DMS79 (cell line): ENCODE measurements at regions not wholly inside any gene's neighbourhood (a gene's known extent, or its start where the extent isn't known, plus 50 kb on each side); places are given as distances from the start of the nearest gene placed in this dataset.

ENCODE experiments used
- DNase-seq: peaks from one replicate; lab custom pipeline; 2025; lab: John Stamatoyannopoulos, UW

GRCh38 chr2:133838642-133839365 lies 270.5 kb upstream of the NCKAP5 start:
- DNase-seq: no peak

- no peak for DNase-seq
Measured at GRCh38 chr2:133839677-133840076, 271.4 kb upstream of the NCKAP5 start.

- DNase-seq: no peak
Measured at GRCh38 chr2:133840761-133841160, 272.5 kb upstream of the NCKAP5 start.

GRCh38 chr2:133841900-133842299 lies 273.6 kb upstream of the NCKAP5 start:
- DNase-seq: no peak

GRCh38 chr2:133842446-133842845 lies 274.2 kb upstream of the NCKAP5 start:
- DNase-seq: no peak

GRCh38 chr2:133843091-133843490 lies 274.8 kb upstream of the NCKAP5 start:
- DNase-seq: no peak

GRCh38 chr2:133843551-133843950 lies 275.3 kb upstream of the NCKAP5 start:
- no peak for DNase-seq

GRCh38 chr2:133844214-133844892 lies 276.1 kb upstream of the NCKAP5 start:
- DNase-seq: peak; percentile 7

GRCh38 chr2:133846476-133846875 lies 278.2 kb upstream of the NCKAP5 start:
- DNase-seq: no peak

- DNase-seq: no peak
Measured at GRCh38 chr2:133847591-133847990, 279.3 kb upstream of the NCKAP5 start.

GRCh38 chr2:133848111-133848649 lies 279.9 kb upstream of the NCKAP5 start:
- no peak for DNase-seq

- DNase-seq: no peak
Measured at GRCh38 chr2:133849341-133849740, 281.1 kb upstream of the NCKAP5 start.

GRCh38 chr2:133854603-133855200 lies 286.4 kb upstream of the NCKAP5 start:
- DNase-seq: no peak

GRCh38 chr2:133855526-133855925 lies 287.3 kb upstream of the NCKAP5 start:
- peak; percentile 19 for DNase-seq

GRCh38 chr2:133856678-133857077 lies 288.4 kb upstream of the NCKAP5 start:
- DNase-seq: no peak

GRCh38 chr2:133859578-133859977 lies 291.3 kb upstream of the NCKAP5 start:
- DNase-seq: no peak

- no peak for DNase-seq
Measured at GRCh38 chr2:133862400-133862977, 294.2 kb upstream of the NCKAP5 start.

- no peak for DNase-seq
Measured at GRCh38 chr2:133863106-133863800, 295.0 kb upstream of the NCKAP5 start.

- DNase-seq: no peak
Measured at GRCh38 chr2:133865141-133865540, 296.9 kb upstream of the NCKAP5 start.

- DNase-seq: no peak
Measured at GRCh38 chr2:133867166-133867565, 298.9 kb upstream of the NCKAP5 start.

- DNase-seq: no peak
Measured at GRCh38 chr2:133871545-133872209, 303.4 kb upstream of the NCKAP5 start.
